Stimulated activated naive B cell treated with anti-CD40 and anti-IgM and Interleukin-4, amounts not matched to agents 10 μg/mL and 1 μg/mL and 100 μg/mL, for 72 hours (primary cell): ENCODE measurements at regions not wholly inside any gene's neighbourhood (a gene's known extent, or its start where the extent isn't known, plus 50 kb on each side); places are given as distances from the start of the nearest gene placed in this dataset.
"Not testable (repeated sequence)": the region's sequence is repeated elsewhere in the genome, so short reads cannot be mapped to it uniquely, and the experiment has no call there.

ENCODE experiments used
- ATAC-seq, 2 donors: fragments of 150-1000 bp; cut with Tn5 transposase; replicated peaks; 2 replicates each; pipeline ENCODE4 v1.10.0; 2021; ENCODE audit warnings: moderate library complexity in 1 of 2
- DNase-seq: peaks from one replicate; pipeline ENCODE4 v3.0.0; 2021
- H3K27ac Mint-ChIP-seq: one replicate; pipeline ENCODE4 v1.8.0; 2022; ENCODE audit warnings: mild to moderate bottlenecking, mixed read lengths
- H3K27me3 Mint-ChIP-seq, 2 donors: one replicate each; pipeline ENCODE4 v1.8.0; 2022; ENCODE audit warnings: mixed read lengths in 2 of 2
- H3K36me3 Mint-ChIP-seq, 2 donors: one replicate each; pipeline ENCODE4 v1.8.0; 2022; ENCODE audit warnings: mixed read lengths in 2 of 2, mild to moderate bottlenecking in 1 of 2
- H3K4me1 Mint-ChIP-seq, 2 donors: one replicate each; pipeline ENCODE4 v1.8.0; 2022; ENCODE audit warnings: mixed read lengths in 2 of 2, mild to moderate bottlenecking in 1 of 2
- H3K4me3 Mint-ChIP-seq, 2 donors: one replicate each; pipeline ENCODE4 v1.8.0; 2022; ENCODE audit warnings: mild to moderate bottlenecking in 2 of 2, mixed read lengths in 2 of 2, moderate library complexity in 1 of 2
- H3K9me3 Mint-ChIP-seq, 2 donors: one replicate each; pipeline ENCODE4 v1.8.0; 2022; ENCODE audit warnings: mixed read lengths in 2 of 2, mild to moderate bottlenecking in 1 of 2

DNA sequence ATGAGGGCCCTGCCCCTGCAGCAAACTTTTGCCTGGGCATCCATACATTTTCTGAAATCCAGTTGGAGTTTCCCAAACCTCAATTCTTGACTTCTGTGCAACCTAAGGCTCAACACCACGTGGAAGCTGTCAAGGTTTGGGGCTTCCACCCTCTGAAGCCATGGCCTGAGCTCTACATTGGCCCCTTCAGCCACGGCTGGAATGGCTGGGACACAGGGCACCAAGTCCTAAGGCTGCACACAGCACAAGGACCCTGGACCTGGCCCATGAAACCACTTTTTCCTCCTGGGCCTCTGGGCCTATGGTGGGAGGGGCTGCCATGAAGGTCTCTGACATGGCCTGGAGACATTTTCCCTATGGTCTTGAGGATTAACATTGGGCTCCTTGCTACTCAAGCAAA lies 266.3 kb downstream of the LRIG3 start:
- no peak overlapping the region for H3K27ac Mint-ChIP-seq
- H3K4me3 Mint-ChIP-seq = no peak overlapping the region
- H3K4me1 Mint-ChIP-seq = no peaks in the 10 kb centered on the region
- no peaks in the 10 kb centered on the region for H3K36me3 Mint-ChIP-seq
- H3K27me3 Mint-ChIP-seq = no peaks in the 10 kb centered on the region
- peaks cover 4 to 10% of the 10 kb centered on the region in 2 donors for H3K9me3 Mint-ChIP-seq
- DNase-seq (no peak), ATAC-seq (no peak)

DNA sequence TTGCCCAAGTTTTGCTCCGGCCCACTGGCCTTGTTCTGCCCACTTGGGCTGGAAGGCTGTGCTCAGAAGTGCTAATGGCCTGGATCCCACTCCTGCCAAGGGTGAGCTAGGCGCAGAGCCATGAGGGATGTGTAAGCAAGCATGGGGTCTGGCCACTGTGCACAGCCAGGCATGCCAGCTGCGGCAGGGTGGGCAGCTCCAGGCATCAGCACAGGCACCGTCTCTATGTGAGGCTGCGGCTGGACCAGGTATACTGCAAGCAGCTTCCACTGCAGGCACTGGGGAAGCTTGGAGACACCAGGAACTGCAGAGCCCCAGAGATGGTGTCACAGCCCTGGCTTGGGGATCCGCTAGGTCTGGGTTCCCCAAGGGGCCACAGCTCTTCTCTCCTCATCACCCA lies 264.9 kb downstream of the LRIG3 start:
- H3K4me1 Mint-ChIP-seq = no peaks in the 10 kb centered on the region
- no peak overlapping the region for H3K27ac Mint-ChIP-seq
- no peak for ATAC-seq
- H3K27me3 Mint-ChIP-seq = no peaks in the 10 kb centered on the region
- H3K36me3 Mint-ChIP-seq = no peaks in the 10 kb centered on the region
- no peak overlapping the region for H3K4me3 Mint-ChIP-seq
- H3K9me3 Mint-ChIP-seq = peaks cover 4 to 10% of the 10 kb centered on the region in 2 donors
- DNase-seq = no peak

GRCh38 chr12:58656254-58657009 lies 263.9 kb downstream of the LRIG3 start:
- no peak overlapping the region for H3K4me3 Mint-ChIP-seq
- peaks cover 4 to 10% of the 10 kb centered on the region in 2 donors for H3K9me3 Mint-ChIP-seq
- ATAC-seq = no peak
- H3K4me1 Mint-ChIP-seq = no peaks in the 10 kb centered on the region
- H3K27me3 Mint-ChIP-seq = no peaks in the 10 kb centered on the region
- H3K27ac Mint-ChIP-seq = no peak overlapping the region
- DNase-seq = no peak
- no peaks in the 10 kb centered on the region for H3K36me3 Mint-ChIP-seq

GRCh38 chr12:58657190-58657589 lies 263.1 kb downstream of the LRIG3 start:
- H3K4me1 Mint-ChIP-seq = no peaks in the 10 kb centered on the region
- H3K4me3 Mint-ChIP-seq = no peak overlapping the region
- no peak for DNase-seq
- ATAC-seq = no peak
- H3K27me3 Mint-ChIP-seq = no peaks in the 10 kb centered on the region
- H3K36me3 Mint-ChIP-seq = no peaks in the 10 kb centered on the region
- no peak overlapping the region for H3K27ac Mint-ChIP-seq
- peaks cover 4 to 10% of the 10 kb centered on the region in 2 donors for H3K9me3 Mint-ChIP-seq

GRCh38 chr12:58665375-58665774 lies 254.9 kb downstream of the LRIG3 start:
- no peaks in the 10 kb centered on the region for H3K27me3 Mint-ChIP-seq
- no peaks in the 10 kb centered on the region for H3K4me1 Mint-ChIP-seq
- no peaks in the 10 kb centered on the region for H3K36me3 Mint-ChIP-seq
- H3K4me3 Mint-ChIP-seq = no peak overlapping the region
- ATAC-seq (no peak), DNase-seq (no peak)
- no peaks in the 10 kb centered on the region for H3K9me3 Mint-ChIP-seq
- no peak overlapping the region for H3K27ac Mint-ChIP-seq

- Mint-ChIP-seq H3K4me3 (no peak overlapping the region), H3K27ac (no peak overlapping the region), H3K27me3 (no peaks in the 10 kb centered on the region), H3K9me3 (no peaks in the 10 kb centered on the region), H3K4me1 (no peaks in the 10 kb centered on the region), H3K36me3 (no peaks in the 10 kb centered on the region)
- no peak for ATAC-seq
- DNase-seq = no peak
These were observed 252.1 kb downstream of the LRIG3 start for GRCh38 chr12:58668233-58668632.

GRCh38 chr12:58668871-58669270 lies 251.4 kb downstream of the LRIG3 start:
- no peak overlapping the region for H3K27ac Mint-ChIP-seq
- no peaks in the 10 kb centered on the region for H3K9me3 Mint-ChIP-seq
- H3K4me1 Mint-ChIP-seq = no peaks in the 10 kb centered on the region
- ATAC-seq (no peak), DNase-seq (no peak)
- no peaks in the 10 kb centered on the region for H3K36me3 Mint-ChIP-seq
- H3K4me3 Mint-ChIP-seq = no peak overlapping the region
- H3K27me3 Mint-ChIP-seq = no peaks in the 10 kb centered on the region

GRCh38 chr12:58670623-58671022 lies 249.7 kb downstream of the LRIG3 start:
- H3K36me3 Mint-ChIP-seq = no peaks in the 10 kb centered on the region
- H3K4me1 Mint-ChIP-seq = no peaks in the 10 kb centered on the region
- no peak overlapping the region for H3K4me3 Mint-ChIP-seq
- no peaks in the 10 kb centered on the region for H3K9me3 Mint-ChIP-seq
- H3K27ac Mint-ChIP-seq = no peak overlapping the region
- DNase-seq (no peak), ATAC-seq (no peak)
- H3K27me3 Mint-ChIP-seq = no peaks in the 10 kb centered on the region

DNA sequence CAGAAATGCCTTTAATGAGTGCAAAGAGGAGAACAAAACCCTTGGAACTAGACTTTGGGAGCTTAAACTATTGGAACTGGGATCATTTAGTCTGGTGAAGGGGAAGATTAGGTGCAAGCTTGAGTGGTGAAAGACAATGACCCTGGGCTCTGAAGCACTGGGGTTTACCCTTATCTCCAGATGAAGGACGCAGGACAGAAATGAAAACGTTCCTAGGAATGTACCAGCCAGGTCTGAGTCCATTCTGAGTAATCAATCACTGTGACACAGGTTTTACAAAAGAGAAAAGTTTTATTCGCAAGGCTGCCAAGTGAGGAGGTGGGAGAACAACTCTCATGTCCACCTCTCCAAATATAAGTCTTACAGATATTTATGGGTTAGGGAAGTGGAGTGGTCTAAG lies 249.1 kb downstream of the LRIG3 start:
- Mint-ChIP-seq H3K9me3 (no peaks in the 10 kb centered on the region), H3K4me3 (no peak overlapping the region), H3K36me3 (no peaks in the 10 kb centered on the region), H3K27ac (no peak overlapping the region), H3K27me3 (no peaks in the 10 kb centered on the region), H3K4me1 (no peaks in the 10 kb centered on the region)
- ATAC-seq (no peak), DNase-seq (no peak)

DNA sequence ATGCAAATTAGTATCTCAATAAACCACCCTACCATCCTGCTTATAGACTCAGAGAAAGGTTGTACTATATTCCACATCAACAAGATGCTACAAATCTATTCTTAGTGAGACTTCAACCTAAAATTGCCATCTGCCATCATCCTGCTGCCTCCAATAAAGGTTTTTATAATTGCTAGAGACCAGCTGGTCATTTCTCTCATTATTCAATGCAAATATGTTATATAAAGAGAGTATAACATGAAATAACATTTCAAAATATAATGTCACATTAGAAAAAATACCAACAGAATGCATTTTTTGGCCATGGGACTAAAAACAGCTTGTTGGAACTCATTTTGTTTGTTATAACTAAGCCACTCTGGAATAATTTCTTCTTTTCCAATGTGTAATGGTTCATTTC lies 247.3 kb downstream of the LRIG3 start:
- no peaks in the 10 kb centered on the region for H3K36me3 Mint-ChIP-seq
- no peak overlapping the region for H3K27ac Mint-ChIP-seq
- H3K4me1 Mint-ChIP-seq = no peaks in the 10 kb centered on the region
- H3K9me3 Mint-ChIP-seq = peaks cover 2 to 3% of the 10 kb centered on the region in 2 donors
- DNase-seq (no peak), ATAC-seq (no peak)
- H3K27me3 Mint-ChIP-seq = no peaks in the 10 kb centered on the region
- H3K4me3 Mint-ChIP-seq = no peak overlapping the region

DNA sequence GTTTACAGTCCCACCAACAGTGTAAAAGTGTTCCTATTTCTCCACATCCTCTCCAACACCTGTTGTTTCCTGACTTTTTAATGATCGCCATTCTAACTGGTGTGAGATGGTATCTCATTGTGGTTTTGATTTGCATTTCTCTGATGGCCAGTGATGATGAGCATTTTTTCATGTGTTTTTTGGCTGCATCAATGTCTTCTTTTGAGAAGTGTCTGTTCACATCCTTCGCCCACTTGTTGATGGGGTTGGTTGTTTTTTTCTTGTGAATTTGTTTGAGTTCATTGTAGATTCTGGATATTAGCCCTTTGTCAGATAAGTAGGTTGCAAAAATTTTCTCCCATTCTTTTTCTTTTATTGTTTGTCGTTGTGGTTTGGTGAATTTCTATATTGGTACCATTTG lies 242.5 kb downstream of the LRIG3 start:
- H3K9me3 Mint-ChIP-seq = peaks cover 15 to 20% of the 10 kb centered on the region in 2 donors
- not testable (repeated sequence) for ATAC-seq, H3K4me1 Mint-ChIP-seq, H3K27ac Mint-ChIP-seq, H3K27me3 Mint-ChIP-seq, H3K36me3 Mint-ChIP-seq, DNase-seq, H3K4me3 Mint-ChIP-seq

GRCh38 chr12:58678753-58679152 lies 241.6 kb downstream of the LRIG3 start:
- no peak for DNase-seq
- ATAC-seq = no peak
- Mint-ChIP-seq H3K27ac (no peak overlapping the region), H3K4me3 (no peak overlapping the region), H3K9me3 (peaks cover 15 to 20% of the 10 kb centered on the region in 2 donors), H3K27me3 (no peaks in the 10 kb centered on the region), H3K36me3 (no peaks in the 10 kb centered on the region), H3K4me1 (no peaks in the 10 kb centered on the region)

DNA sequence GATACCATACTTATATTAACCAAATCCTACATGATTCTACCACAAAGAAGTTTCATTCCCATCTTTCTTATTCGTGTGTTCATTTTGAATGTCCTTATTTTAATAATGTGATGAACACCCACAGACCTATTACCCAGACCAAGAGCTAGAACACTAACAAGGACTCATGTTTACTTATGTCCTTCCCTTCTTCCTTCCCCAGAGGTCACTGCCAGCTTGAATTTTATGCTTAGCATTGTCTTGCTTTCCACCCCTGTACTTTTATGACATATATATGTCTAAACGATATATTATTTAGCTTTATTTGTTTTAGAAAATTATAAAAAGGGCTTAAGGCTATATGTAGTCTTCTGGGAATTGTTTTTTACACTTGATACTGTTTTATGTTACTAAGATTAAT lies 238.6 kb downstream of the LRIG3 start:
- ATAC-seq = no peak
- Mint-ChIP-seq H3K36me3 (no peaks in the 10 kb centered on the region), H3K27ac (no peak overlapping the region), H3K27me3 (no peaks in the 10 kb centered on the region), H3K9me3 (peaks cover 15 to 20% of the 10 kb centered on the region in 2 donors), H3K4me3 (no peak overlapping the region), H3K4me1 (no peaks in the 10 kb centered on the region)
- DNase-seq = no peak

DNA sequence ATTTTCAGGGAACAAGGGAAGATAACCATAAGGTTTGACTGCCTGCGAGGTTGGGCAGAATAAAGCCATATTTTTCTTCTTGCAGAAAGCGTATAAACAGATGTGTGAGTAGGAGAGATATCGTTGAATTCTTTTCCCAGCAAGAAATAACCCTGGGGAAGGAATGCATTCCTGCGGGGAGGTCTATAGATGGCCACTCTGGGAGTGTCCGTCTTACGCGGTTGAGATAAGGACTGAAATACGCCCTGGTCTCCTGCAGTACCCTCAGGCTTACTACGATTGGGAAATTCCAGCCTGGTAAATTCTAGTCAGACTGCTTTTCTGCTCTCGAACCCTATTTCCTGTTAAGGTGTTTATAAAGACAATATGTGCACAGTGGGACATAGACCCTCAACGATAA lies 225.0 kb downstream of the LRIG3 start:
- DNase-seq = no peak
- peaks cover 22 to 29% of the 10 kb centered on the region in 2 donors for H3K9me3 Mint-ChIP-seq
- no peak for ATAC-seq
- no peaks in the 10 kb centered on the region for H3K27me3 Mint-ChIP-seq
- no peaks in the 10 kb centered on the region for H3K36me3 Mint-ChIP-seq
- H3K4me1 Mint-ChIP-seq = no peaks in the 10 kb centered on the region
- H3K4me3 Mint-ChIP-seq = no peak overlapping the region
- H3K27ac Mint-ChIP-seq = no peak overlapping the region

DNA sequence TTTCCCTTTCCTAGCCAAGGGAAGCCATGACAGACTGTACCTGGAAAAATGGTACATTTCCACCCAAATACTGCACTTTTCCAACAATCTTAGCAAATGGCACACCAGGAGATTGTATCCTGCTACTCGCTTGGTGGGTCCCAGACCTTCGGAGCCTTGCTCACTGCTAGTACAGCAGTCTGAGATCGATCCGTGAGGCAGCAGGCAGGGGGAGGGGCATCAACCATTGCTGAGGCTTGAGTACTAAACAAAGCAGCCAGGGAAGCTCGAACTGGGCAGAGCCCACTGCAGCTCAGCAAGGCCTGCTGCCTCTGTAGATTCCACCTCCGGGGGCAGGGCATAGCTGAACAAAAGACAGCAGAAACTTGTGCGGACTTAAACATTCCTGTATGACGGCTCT lies 218.8 kb downstream of the LRIG3 start:
- Mint-ChIP-seq H3K27me3 (no peaks in the 10 kb centered on the region), H3K4me1 (no peaks in the 10 kb centered on the region), H3K4me3 (no peak overlapping the region), H3K27ac (no peak overlapping the region), H3K9me3 (peaks cover 10 to 17% of the 10 kb centered on the region in 2 donors), H3K36me3 (no peaks in the 10 kb centered on the region)
- DNase-seq (no peak), ATAC-seq (no peak)

DNA sequence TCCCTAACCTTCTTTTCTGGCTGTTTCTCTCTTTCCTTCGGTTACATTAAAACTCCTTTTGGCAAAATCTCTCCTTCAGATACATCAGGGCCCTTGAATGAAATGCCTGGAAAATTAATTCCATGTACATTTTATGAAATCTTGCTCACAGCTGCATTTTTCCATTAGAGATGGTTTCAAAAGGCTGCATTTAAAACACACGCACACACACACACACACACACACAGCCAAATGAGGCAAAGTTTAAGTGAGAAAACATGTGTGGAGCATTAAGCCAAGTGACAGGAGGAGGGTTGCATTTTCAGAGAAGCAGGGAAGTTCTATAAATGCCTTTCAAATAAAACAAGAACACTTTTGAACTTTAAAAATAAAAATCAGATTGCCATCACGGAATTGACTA lies 216.4 kb downstream of the LRIG3 start:
- no peak overlapping the region for H3K27ac Mint-ChIP-seq
- no peaks in the 10 kb centered on the region for H3K4me1 Mint-ChIP-seq
- no peaks in the 10 kb centered on the region for H3K27me3 Mint-ChIP-seq
- DNase-seq (no peak), ATAC-seq (no peak)
- peaks cover 11 to 13% of the 10 kb centered on the region in 2 donors for H3K9me3 Mint-ChIP-seq
- no peaks in the 10 kb centered on the region for H3K36me3 Mint-ChIP-seq
- no peak overlapping the region for H3K4me3 Mint-ChIP-seq
